HEK293 (cell line): ENCODE measurements at regions not wholly inside any gene's neighbourhood (a gene's known extent, or its start where the extent isn't known, plus 50 kb on each side); places are given as distances from the start of the nearest gene placed in this dataset.

Experiments used
- CTCF ChIA-PET: fragments of 350-600 bp; formaldehyde crosslinking; extraction: SDS; loops from one replicate; lab custom pipeline; 2021; ENCODE audit warnings: antibody characterized with exemption; lab: Yijun Ruan, JAX
- POLR2A ChIA-PET: fragments of 300-600 bp; formaldehyde crosslinking; extraction: SDS; loops from one replicate; lab custom pipeline; 2020; ENCODE audit warnings: antibody characterized with exemption, inconsistent platforms; lab: Yijun Ruan, JAX
- H3K27ac ChIP-seq: fragments of 200-500 bp; sonication (Bioruptor generic); 2 replicates; pipeline ENCODE4 v1.5.1; 2014; ENCODE audit warnings: low read depth, low read length, control low read depth, inconsistent platforms; ENCODE audit errors: extremely low read depth
- H3K36me3 ChIP-seq, 2 experiments: fragments of 200-500 bp in 1 of 2; sonication (Bioruptor generic) in 1 of 2; 1 replicate in 1 of 2; 2 replicates in 1 of 2; pipeline ENCODE4 v1.5.1; 2014 to 2017; ENCODE audit warnings: inconsistent platforms in 2 of 2, low read length in 2 of 2; ENCODE audit not compliant: control insufficient read depth in 2 of 2, insufficient read depth in 1 of 2
- H3K4me1 ChIP-seq: fragments of 200-500 bp; sonication (Bioruptor generic); 2 replicates; pipeline ENCODE4 v1.5.1; 2014; ENCODE audit warnings: mild to moderate bottlenecking, low read length, inconsistent platforms; ENCODE audit not compliant: control insufficient read depth, insufficient read depth
- H3K4me3 ChIP-seq: 2 replicates; pipeline ENCODE4 v1.5.1; 2011; ENCODE audit warnings: low read depth, mild to moderate bottlenecking, control low read depth, low read length, moderate library complexity
- H3K9me3 ChIP-seq: fragments of 200-500 bp; sonication (Bioruptor generic); 2 replicates; pipeline ENCODE4 v1.5.1; 2014; ENCODE audit warnings: low read depth, low read length, inconsistent platforms; ENCODE audit not compliant: control insufficient read depth, insufficient read depth
- GLI2 ChIP-seq: fragments of 450-650 bp; formaldehyde crosslinking; IDR thresholded peaks from 2 replicates; pipeline ENCODE4; 2017; ENCODE audit warnings: missing biosample characterization, missing genetic modification characterization, low read depth, borderline replicate concordance
- OVOL3 ChIP-seq: fragments of 450-650 bp; formaldehyde crosslinking; IDR thresholded peaks from 2 replicates; pipeline ENCODE4 v1.5.1; 2016; ENCODE audit warnings: missing biosample characterization, missing genetic modification characterization
- SP7 ChIP-seq: fragments of 450-650 bp; formaldehyde crosslinking; IDR thresholded peaks from 2 replicates; pipeline ENCODE4 v1.5.1; 2016; ENCODE audit warnings: missing biosample characterization, missing genetic modification characterization
- ZNF214 ChIP-seq: fragments of 450-650 bp; formaldehyde crosslinking; IDR thresholded peaks from 2 replicates; pipeline ENCODE4 v1.5.1; 2017; ENCODE audit warnings: missing biosample characterization, mild to moderate bottlenecking, missing genetic modification characterization, borderline replicate concordance
- ZNF223 ChIP-seq: fragments of 450-650 bp; formaldehyde crosslinking; IDR thresholded peaks from 2 replicates; pipeline ENCODE4 v1.5.1; 2016; ENCODE audit warnings: missing biosample characterization, missing genetic modification characterization
- ZNF341 ChIP-seq: fragments of 450-650 bp; formaldehyde crosslinking; IDR thresholded peaks from 2 replicates; pipeline ENCODE4; 2016; ENCODE audit warnings: low read depth, missing biosample characterization, missing genetic modification characterization
- ZNF473 ChIP-seq: fragments of 450-650 bp; formaldehyde crosslinking; IDR thresholded peaks from 2 replicates; pipeline ENCODE4 v1.5.1; 2017; ENCODE audit warnings: missing biosample characterization, missing genetic modification characterization
- ZNF521 ChIP-seq: fragments of 450-650 bp; formaldehyde crosslinking; IDR thresholded peaks from 2 replicates; pipeline ENCODE4 v1.5.1; 2017; ENCODE audit warnings: missing biosample characterization, mild to moderate bottlenecking, missing genetic modification characterization
- ZNF549 ChIP-seq: fragments of 450-650 bp; IDR thresholded peaks from 2 replicates; pipeline ENCODE4 v1.5.1; 2018; ENCODE audit warnings: missing biosample characterization, missing genetic modification characterization, mild to moderate bottlenecking, inconsistent platforms, moderate library complexity
- ZNF560 ChIP-seq: fragments of 450-650 bp; formaldehyde crosslinking; IDR thresholded peaks from 2 replicates; pipeline ENCODE4 v1.5.1; 2017; ENCODE audit warnings: missing biosample characterization, missing genetic modification characterization, borderline replicate concordance
- ZNF76 ChIP-seq: fragments of 450-650 bp; formaldehyde crosslinking; IDR thresholded peaks from 2 replicates; pipeline ENCODE4; 2016; ENCODE audit warnings: low read depth, missing biosample characterization, missing genetic modification characterization, borderline replicate concordance
- ZNF768 ChIP-seq: fragments of 450-650 bp; formaldehyde crosslinking; IDR thresholded peaks from 2 replicates; pipeline ENCODE4 v1.5.1; 2018; ENCODE audit warnings: missing biosample characterization, mild to moderate bottlenecking, missing genetic modification characterization
- ZNF830 ChIP-seq: fragments of 450-650 bp; IDR thresholded peaks from 2 replicates; pipeline ENCODE4 v1.5.0; 2018; ENCODE audit warnings: missing biosample characterization, missing genetic modification characterization, low read depth, mild to moderate bottlenecking, moderate library complexity
- ZSCAN23 ChIP-seq: fragments of 450-650 bp; formaldehyde crosslinking; IDR thresholded peaks from 2 replicates; pipeline ENCODE4 v1.5.1; 2016; ENCODE audit warnings: missing biosample characterization, missing genetic modification characterization
- TF ChIP-seq, protein P1 (sequence below): fragments of 450-650 bp; formaldehyde crosslinking; IDR thresholded peaks from 2 replicates; pipeline ENCODE4 v1.5.1; 2017; ENCODE audit warnings: missing biosample characterization, missing genetic modification characterization
- TF ChIP-seq, protein P2 (sequence below): fragments of 450-650 bp; formaldehyde crosslinking; IDR thresholded peaks from 2 replicates; pipeline ENCODE4 v1.5.1; 2016; ENCODE audit warnings: missing biosample characterization, missing genetic modification characterization
- TF ChIP-seq, protein P3 (sequence below): sonication (generic); formaldehyde crosslinking; IDR thresholded peaks from 2 replicates; pipeline ENCODE4 v1.8.1; 2022; ENCODE audit warnings: mild to moderate bottlenecking, moderate library complexity, missing genetic modification reagents
- TF ChIP-seq, protein P4 (sequence below): fragments of 450-650 bp; formaldehyde crosslinking; IDR thresholded peaks from 2 replicates; pipeline ENCODE4 v1.5.1; 2017; ENCODE audit warnings: missing biosample characterization, missing genetic modification characterization
- TF ChIP-seq, protein P5 (sequence below): fragments of 450-650 bp; formaldehyde crosslinking; IDR thresholded peaks from 2 replicates; pipeline ENCODE4 v1.5.1; 2017; ENCODE audit warnings: missing biosample characterization, missing genetic modification characterization

DNA sequence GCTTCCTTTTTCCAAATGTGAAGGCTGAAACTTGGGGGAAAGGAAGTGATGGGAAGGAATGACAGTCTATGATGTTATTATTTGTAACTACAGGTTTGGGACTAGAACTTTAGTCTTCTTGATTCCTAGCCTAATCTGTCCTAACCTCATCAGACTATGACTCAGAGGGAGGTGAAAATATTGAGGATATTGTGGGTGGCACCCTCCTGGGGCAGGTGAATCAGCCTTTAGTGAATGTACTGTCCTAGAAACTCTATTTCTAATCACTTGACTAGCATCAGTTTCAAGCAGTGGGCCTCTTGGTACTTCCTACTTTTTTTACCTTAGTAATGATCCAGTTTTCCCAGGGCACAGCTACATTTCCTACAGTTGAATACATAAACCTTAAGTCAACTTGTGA is 829.0 kb upstream of the API5 start:
- CTCF ChIA-PET = no interaction called here
- POLR2A ChIA-PET = no interaction called here
- Histone ChIP-seq H3K9me3 (no peaks in the 10 kb centered on the region), H3K36me3 (no peaks in the 10 kb centered on the region), H3K4me1 (no peaks in the 10 kb centered on the region), H3K27ac (no peak overlapping the region), H3K4me3 (no peak overlapping the region)
- TF ChIP-seq, protein P1, sequence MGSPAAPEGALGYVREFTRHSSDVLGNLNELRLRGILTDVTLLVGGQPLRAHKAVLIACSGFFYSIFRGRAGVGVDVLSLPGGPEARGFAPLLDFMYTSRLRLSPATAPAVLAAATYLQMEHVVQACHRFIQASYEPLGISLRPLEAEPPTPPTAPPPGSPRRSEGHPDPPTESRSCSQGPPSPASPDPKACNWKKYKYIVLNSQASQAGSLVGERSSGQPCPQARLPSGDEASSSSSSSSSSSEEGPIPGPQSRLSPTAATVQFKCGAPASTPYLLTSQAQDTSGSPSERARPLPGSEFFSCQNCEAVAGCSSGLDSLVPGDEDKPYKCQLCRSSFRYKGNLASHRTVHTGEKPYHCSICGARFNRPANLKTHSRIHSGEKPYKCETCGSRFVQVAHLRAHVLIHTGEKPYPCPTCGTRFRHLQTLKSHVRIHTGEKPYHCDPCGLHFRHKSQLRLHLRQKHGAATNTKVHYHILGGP (tag by site-specific recombination) = no peak
- TF ChIP-seq ZNF76 (tag by site-specific recombination) = no peak
- TF ChIP-seq, protein P2, sequence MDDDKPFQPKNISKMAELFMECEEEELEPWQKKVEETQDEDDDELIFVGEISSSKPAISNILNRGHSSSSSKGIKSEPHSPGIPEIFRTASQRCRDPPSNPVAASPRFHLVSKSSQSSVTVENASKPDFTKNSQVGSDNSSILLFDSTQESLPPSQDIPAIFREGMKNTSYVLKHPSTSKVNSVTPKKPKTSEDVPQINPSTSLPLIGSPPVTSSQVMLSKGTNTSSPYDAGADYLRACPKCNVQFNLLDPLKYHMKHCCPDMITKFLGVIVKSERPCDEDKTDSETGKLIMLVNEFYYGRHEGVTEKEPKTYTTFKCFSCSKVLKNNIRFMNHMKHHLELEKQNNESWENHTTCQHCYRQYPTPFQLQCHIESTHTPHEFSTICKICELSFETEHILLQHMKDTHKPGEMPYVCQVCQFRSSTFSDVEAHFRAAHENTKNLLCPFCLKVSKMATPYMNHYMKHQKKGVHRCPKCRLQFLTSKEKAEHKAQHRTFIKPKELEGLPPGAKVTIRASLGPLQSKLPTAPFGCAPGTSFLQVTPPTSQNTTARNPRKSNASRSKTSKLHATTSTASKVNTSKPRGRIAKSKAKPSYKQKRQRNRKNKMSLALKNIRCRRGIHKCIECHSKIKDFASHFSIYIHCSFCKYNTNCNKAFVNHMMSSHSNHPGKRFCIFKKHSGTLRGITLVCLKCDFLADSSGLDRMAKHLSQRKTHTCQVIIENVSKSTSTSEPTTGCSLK (tag by site-specific recombination) = no peak
- no peak for TF ChIP-seq SP7 (tag by site-specific recombination)
- no peak for TF ChIP-seq ZNF560 (tag by site-specific recombination)
- no peak for TF ChIP-seq ZNF830 (tag by site-specific recombination)
- no peak for TF ChIP-seq ZNF214 (tag by site-specific recombination)
- no peak for TF ChIP-seq ZNF341
- no peak for TF ChIP-seq ZNF549 (tag by site-specific recombination)
- no peak for TF ChIP-seq ZSCAN23
- TF ChIP-seq, protein P3, sequence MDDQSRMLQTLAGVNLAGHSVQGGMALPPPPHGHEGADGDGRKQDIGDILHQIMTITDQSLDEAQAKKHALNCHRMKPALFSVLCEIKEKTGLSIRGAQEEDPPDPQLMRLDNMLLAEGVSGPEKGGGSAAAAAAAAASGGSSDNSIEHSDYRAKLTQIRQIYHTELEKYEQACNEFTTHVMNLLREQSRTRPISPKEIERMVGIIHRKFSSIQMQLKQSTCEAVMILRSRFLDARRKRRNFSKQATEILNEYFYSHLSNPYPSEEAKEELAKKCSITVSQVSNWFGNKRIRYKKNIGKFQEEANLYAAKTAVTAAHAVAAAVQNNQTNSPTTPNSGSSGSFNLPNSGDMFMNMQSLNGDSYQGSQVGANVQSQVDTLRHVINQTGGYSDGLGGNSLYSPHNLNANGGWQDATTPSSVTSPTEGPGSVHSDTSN = no peak
- no peak for TF ChIP-seq ZNF223
- TF ChIP-seq, protein P4, sequence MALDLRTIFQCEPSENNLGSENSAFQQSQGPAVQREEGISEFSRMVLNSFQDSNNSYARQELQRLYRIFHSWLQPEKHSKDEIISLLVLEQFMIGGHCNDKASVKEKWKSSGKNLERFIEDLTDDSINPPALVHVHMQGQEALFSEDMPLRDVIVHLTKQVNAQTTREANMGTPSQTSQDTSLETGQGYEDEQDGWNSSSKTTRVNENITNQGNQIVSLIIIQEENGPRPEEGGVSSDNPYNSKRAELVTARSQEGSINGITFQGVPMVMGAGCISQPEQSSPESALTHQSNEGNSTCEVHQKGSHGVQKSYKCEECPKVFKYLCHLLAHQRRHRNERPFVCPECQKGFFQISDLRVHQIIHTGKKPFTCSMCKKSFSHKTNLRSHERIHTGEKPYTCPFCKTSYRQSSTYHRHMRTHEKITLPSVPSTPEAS (tag by site-specific recombination) = no peak
- TF ChIP-seq, protein P5, sequence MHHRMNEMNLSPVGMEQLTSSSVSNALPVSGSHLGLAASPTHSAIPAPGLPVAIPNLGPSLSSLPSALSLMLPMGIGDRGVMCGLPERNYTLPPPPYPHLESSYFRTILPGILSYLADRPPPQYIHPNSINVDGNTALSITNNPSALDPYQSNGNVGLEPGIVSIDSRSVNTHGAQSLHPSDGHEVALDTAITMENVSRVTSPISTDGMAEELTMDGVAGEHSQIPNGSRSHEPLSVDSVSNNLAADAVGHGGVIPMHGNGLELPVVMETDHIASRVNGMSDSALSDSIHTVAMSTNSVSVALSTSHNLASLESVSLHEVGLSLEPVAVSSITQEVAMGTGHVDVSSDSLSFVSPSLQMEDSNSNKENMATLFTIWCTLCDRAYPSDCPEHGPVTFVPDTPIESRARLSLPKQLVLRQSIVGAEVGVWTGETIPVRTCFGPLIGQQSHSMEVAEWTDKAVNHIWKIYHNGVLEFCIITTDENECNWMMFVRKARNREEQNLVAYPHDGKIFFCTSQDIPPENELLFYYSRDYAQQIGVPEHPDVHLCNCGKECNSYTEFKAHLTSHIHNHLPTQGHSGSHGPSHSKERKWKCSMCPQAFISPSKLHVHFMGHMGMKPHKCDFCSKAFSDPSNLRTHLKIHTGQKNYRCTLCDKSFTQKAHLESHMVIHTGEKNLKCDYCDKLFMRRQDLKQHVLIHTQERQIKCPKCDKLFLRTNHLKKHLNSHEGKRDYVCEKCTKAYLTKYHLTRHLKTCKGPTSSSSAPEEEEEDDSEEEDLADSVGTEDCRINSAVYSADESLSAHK (tag by site-specific recombination) = no peak
- no peak for TF ChIP-seq ZNF521 (tag by site-specific recombination)
- no peak for TF ChIP-seq OVOL3 (tag by site-specific recombination)
- TF ChIP-seq ZNF473 (tag by site-specific recombination) = no peak
- TF ChIP-seq GLI2 (tag by site-specific recombination) = no peak

DNA sequence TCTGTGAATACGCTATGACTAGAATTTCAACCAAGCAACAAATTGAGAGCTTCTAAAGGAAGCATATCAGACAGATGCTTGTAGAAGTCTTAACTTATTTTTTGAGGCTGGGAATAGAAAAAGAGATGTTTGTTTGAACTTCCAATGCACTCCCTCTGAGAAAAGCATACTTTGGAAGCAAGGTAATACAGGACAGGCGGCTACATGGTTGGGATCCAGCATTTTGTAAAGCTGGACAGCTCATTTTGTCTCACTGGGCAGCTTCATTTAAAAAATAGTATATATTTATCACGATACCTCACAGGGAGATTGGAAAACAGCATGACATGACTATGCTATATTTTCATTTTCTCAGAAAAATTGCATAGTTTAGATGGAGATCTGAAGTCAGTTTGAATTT is 821.3 kb upstream of the API5 start:
- H3K4me3 ChIP-seq = no peak overlapping the region
- ChIA-PET POLR2A (no interaction called here), CTCF (no interaction called here)
- no peak overlapping the region for H3K27ac ChIP-seq
- H3K36me3 ChIP-seq = no peaks in the 10 kb centered on the region
- no peaks in the 10 kb centered on the region for H3K4me1 ChIP-seq
- H3K9me3 ChIP-seq = no peaks in the 10 kb centered on the region
- TF ChIP-seq ZNF768 = no peak
